ENCODE measurements at regions not wholly inside any gene's neighbourhood (a gene's known extent, or its start where the extent isn't known, plus 50 kb on each side); places are given as distances from the start of the nearest gene placed in this dataset.

DNA sequence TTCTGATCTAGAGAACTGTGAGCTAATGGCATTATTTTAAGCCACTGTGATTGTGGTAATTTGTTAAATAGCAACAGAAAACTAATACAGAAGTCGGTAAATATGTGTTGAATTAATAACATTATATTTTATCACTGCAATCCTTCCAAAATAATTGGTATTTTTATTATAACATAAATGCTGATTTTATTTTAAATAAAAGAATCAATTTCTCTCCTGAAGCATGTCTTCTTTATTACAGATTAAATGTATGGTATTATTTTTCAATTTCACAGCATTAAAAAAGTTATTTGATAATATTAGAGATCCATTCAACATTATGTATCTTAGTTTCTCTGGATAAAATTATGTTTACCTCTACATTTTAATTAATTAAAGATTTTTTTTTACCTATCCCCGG, 165.5 kb upstream of the EDIL3 start:
- TF ChIP-seq POLR2A (IDR thresholded peaks at IDR 0.05; ENCODE audit: low read depth, low read length) = no peak
- no peak for TF ChIP-seq POLR2AphosphoS5 (IDR thresholded peaks at IDR 0.05; ENCODE audit: low read depth, low read length)
- TF ChIP-seq POU2F2 (IDR thresholded peaks at IDR 0.05; ENCODE audit: low read depth, low read length) = no peak
- no peak for TF ChIP-seq TAF1 (IDR thresholded peaks at IDR 0.05; ENCODE audit: low read depth, low read length)
- no peak for TF ChIP-seq PAX5 (IDR thresholded peaks at IDR 0.05; ENCODE audit: insufficient read depth, low read length, severe bottlenecking)
